Loucy (cell line): ENCODE measurements at regions not wholly inside any gene's neighbourhood (a gene's known extent, or its start where the extent isn't known, plus 50 kb on each side); places are given as distances from the start of the nearest gene placed in this dataset.

ENCODE experiments used
- H2AFZ ChIP-seq: fragments of 200-600 bp; sonication (generic); 2 replicates; pipeline ENCODE4 v1.6.0; 2016; ENCODE audit warnings: antibody characterized with exemption, mild to moderate bottlenecking, low read length, moderate library complexity
- H3F3A ChIP-seq: fragments of 200-600 bp; 2 replicates; pipeline ENCODE4 v1.6.0; 2016; ENCODE audit warnings: antibody characterized with exemption, low read depth, mild to moderate bottlenecking
- H3K27me3 ChIP-seq: fragments of 200-600 bp; sonication (generic); 2 replicates; pipeline ENCODE4 v1.6.1; 2014; ENCODE audit warnings: low read length, mild to moderate bottlenecking; ENCODE audit not compliant: insufficient read depth, poor library complexity, severe bottlenecking
- H3K36me3 ChIP-seq: fragments of 200-600 bp; sonication (generic); 2 replicates; pipeline ENCODE4 v1.6.1; 2016; ENCODE audit warnings: low read length; ENCODE audit not compliant: insufficient read depth
- H3K4me1 ChIP-seq: fragments of 200-600 bp; sonication (generic); 2 replicates; pipeline ENCODE4 v1.5.1; 2014; ENCODE audit warnings: low read length, mild to moderate bottlenecking; ENCODE audit not compliant: insufficient read depth, poor library complexity, severe bottlenecking
- H3K4me2 ChIP-seq: fragments of 200-600 bp; sonication (generic); 2 replicates; pipeline ENCODE4 v1.6.0; 2014; ENCODE audit warnings: antibody characterized with exemption, low read length, low read depth, mild to moderate bottlenecking; ENCODE audit not compliant: poor library complexity, severe bottlenecking
- H3K4me3 ChIP-seq: fragments of 200-600 bp; sonication (generic); 2 replicates; pipeline ENCODE4 v1.5.1; 2014; ENCODE audit warnings: low read length, mild to moderate bottlenecking, mixed read lengths; ENCODE audit not compliant: poor library complexity, severe bottlenecking
- H3K79me2 ChIP-seq: fragments of 200-600 bp; sonication (generic); 2 replicates; pipeline ENCODE4 v1.6.1; 2014; ENCODE audit warnings: low read length; ENCODE audit not compliant: insufficient read depth
- H3K9ac ChIP-seq: fragments of 200-600 bp; sonication (generic); 2 replicates; pipeline ENCODE4 v1.6.0; 2014; ENCODE audit warnings: mild to moderate bottlenecking, low read depth, low read length, moderate library complexity; ENCODE audit not compliant: poor library complexity, severe bottlenecking
- H3K9me2 ChIP-seq: fragments of 200-600 bp; sonication (generic); replicated peaks from 2 replicates; pipeline ENCODE4 v1.6.1; 2016; ENCODE audit warnings: low read depth, low read length, mixed read lengths
- H3K9me3 ChIP-seq: fragments of 200-600 bp; sonication (generic); 2 replicates; pipeline ENCODE4 v1.6.1; 2014; ENCODE audit warnings: mild to moderate bottlenecking, antibody characterized with exemption, low read length, low read depth; ENCODE audit not compliant: insufficient read depth
- H4K20me1 ChIP-seq: fragments of 200-600 bp; sonication (generic); 2 replicates; pipeline ENCODE4 v1.6.0; 2014; ENCODE audit warnings: antibody characterized with exemption, low read length, mild to moderate bottlenecking; ENCODE audit not compliant: insufficient read depth, poor library complexity, severe bottlenecking
- CTCF ChIP-seq: fragments of 200-600 bp; sonication (generic); conservative IDR thresholded peaks from 2 replicates; pipeline ENCODE4 v1.5.1; 2014; ENCODE audit warnings: mild to moderate bottlenecking, antibody characterized with exemption, low read length
- EZH2phosphoT487 ChIP-seq: fragments of 200-600 bp; IDR thresholded peaks from 2 replicates; pipeline ENCODE4 v1.6.1; 2018; ENCODE audit warnings: antibody characterized with exemption, mild to moderate bottlenecking, moderate library complexity, borderline replicate concordance

- H3K9ac ChIP-seq: no peak overlapping the region
- H3F3A ChIP-seq: no peaks in the 10 kb centered on the region
- H3K27me3 ChIP-seq: no peaks in the 10 kb centered on the region
- H4K20me1 ChIP-seq: no peaks in the 10 kb centered on the region
- H3K79me2 ChIP-seq: no peaks in the 10 kb centered on the region
- no peak overlapping the region for H3K4me3 ChIP-seq
- no peak for TF ChIP-seq EZH2phosphoT487
- TF ChIP-seq CTCF: no peak
- no peaks in the 10 kb centered on the region for H3K9me2 ChIP-seq
- no peak overlapping the region for H2AFZ ChIP-seq
- H3K36me3 ChIP-seq: no peaks in the 10 kb centered on the region
- no peak overlapping the region for H3K4me2 ChIP-seq
- H3K9me3 ChIP-seq: no peaks in the 10 kb centered on the region
- H3K4me1 ChIP-seq: peaks cover 15% of the 10 kb centered on the region
Measured at GRCh38 chr2:128380061-128380889, 61.6 kb upstream of the HS6ST1 start.

GRCh38 chr2:128380961-128381938, 62.6 kb upstream of the HS6ST1 start:
- Histone ChIP-seq H4K20me1 (no peaks in the 10 kb centered on the region), H3K9ac (no peak overlapping the region), H3K27me3 (no peaks in the 10 kb centered on the region), H3K4me2 (no peak overlapping the region), H3K4me1 (peaks cover 15% of the 10 kb centered on the region), H3K9me3 (no peaks in the 10 kb centered on the region), H3K4me3 (no peak overlapping the region), H3K9me2 (no peaks in the 10 kb centered on the region), H3K79me2 (no peaks in the 10 kb centered on the region), H2AFZ (no peak overlapping the region), H3F3A (no peaks in the 10 kb centered on the region), H3K36me3 (no peaks in the 10 kb centered on the region)
- TF ChIP-seq EZH2phosphoT487: no peak
- TF ChIP-seq CTCF: no peak

- Histone ChIP-seq H3K4me2 (no peak overlapping the region), H3K9me2 (no peaks in the 10 kb centered on the region), H2AFZ (no peak overlapping the region), H3K27me3 (no peaks in the 10 kb centered on the region), H3K9ac (no peak overlapping the region), H3K36me3 (no peaks in the 10 kb centered on the region), H3K4me1 (peaks cover 21% of the 10 kb centered on the region), H3F3A (no peaks in the 10 kb centered on the region), H4K20me1 (no peaks in the 10 kb centered on the region), H3K4me3 (no peak overlapping the region), H3K79me2 (no peaks in the 10 kb centered on the region), H3K9me3 (no peaks in the 10 kb centered on the region)
- TF ChIP-seq EZH2phosphoT487 (no peak), CTCF (no peak)
Measured at GRCh38 chr2:128384446-128384845, 65.8 kb upstream of the HS6ST1 start.
